ENCODE measurements at regions not wholly inside any gene's neighbourhood (a gene's known extent, or its start where the extent isn't known, plus 50 kb on each side); places are given as distances from the start of the nearest gene placed in this dataset.

DNA sequence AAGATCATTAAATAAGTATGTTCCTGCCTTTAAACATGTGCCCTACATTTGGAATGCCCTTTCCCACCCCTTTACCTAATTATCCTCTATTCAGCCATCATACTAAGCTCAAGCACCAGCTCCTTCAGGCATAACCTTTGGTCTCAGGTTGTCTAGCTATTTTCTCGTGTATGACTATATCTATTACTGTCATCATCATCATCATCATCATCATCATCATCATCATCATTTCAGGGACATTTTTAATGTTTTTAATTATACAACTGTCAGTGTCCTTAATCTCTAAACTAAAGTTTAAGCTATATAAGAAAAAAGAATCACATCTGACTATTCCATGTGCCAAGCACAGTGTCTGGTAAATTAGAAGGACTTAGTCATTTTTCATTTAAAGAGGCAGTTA, 214.6 kb upstream of the CTSO start:
- DNase-seq (ENCODE audit: low read depth, low spot score): no peak
- ChIA-PET CTCF (interaction anchor here (0.6 to 5.3 kb wide), 15 partner anchors 11 to 977 kb away, joined by 3 to 55 read pairs (median 4); no protein-coding TSS in a partner anchor), POLR2A (interaction anchor here (1.4 kb wide), 1 partner anchor 308 kb away, joined by 4 read pairs; no protein-coding TSS in a partner anchor)
- TF ChIP-seq, protein P1, sequence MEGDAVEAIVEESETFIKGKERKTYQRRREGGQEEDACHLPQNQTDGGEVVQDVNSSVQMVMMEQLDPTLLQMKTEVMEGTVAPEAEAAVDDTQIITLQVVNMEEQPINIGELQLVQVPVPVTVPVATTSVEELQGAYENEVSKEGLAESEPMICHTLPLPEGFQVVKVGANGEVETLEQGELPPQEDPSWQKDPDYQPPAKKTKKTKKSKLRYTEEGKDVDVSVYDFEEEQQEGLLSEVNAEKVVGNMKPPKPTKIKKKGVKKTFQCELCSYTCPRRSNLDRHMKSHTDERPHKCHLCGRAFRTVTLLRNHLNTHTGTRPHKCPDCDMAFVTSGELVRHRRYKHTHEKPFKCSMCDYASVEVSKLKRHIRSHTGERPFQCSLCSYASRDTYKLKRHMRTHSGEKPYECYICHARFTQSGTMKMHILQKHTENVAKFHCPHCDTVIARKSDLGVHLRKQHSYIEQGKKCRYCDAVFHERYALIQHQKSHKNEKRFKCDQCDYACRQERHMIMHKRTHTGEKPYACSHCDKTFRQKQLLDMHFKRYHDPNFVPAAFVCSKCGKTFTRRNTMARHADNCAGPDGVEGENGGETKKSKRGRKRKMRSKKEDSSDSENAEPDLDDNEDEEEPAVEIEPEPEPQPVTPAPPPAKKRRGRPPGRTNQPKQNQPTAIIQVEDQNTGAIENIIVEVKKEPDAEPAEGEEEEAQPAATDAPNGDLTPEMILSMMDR (IDR thresholded peaks at IDR 0.05; ENCODE audit: insufficient read depth, low read length, missing control alignments): no peak
- no peak overlapping the region for H3K4me3 ChIP-seq (ENCODE audit: low read depth, low read length)

DNA sequence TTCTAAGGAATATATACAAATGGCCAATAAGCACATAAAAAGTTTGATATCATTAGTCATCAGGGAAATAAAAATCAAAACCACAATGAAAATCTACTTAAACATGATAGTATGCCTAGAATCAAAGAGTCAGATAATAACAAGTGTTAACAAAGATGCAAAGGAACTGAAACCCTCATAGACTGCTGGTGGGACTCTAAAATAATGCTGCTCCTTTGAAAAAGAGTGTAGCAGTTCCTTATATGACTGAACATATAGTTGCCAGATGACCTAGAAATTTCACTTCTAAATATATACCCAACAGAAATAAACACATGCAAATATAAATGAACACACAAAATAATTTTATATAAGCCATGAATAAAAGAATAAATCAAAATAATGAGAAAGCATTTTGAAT, 205.1 kb upstream of the CTSO start:
- no peak overlapping the region for H3K4me3 ChIP-seq (ENCODE audit: low read depth, low read length)
- no peak for DNase-seq (ENCODE audit: low read depth, low spot score)
- ChIA-PET POLR2A (no interaction called here), CTCF (no interaction called here)
- TF ChIP-seq, protein P1 (IDR thresholded peaks at IDR 0.05; ENCODE audit: insufficient read depth, low read length, missing control alignments): no peak

DNA sequence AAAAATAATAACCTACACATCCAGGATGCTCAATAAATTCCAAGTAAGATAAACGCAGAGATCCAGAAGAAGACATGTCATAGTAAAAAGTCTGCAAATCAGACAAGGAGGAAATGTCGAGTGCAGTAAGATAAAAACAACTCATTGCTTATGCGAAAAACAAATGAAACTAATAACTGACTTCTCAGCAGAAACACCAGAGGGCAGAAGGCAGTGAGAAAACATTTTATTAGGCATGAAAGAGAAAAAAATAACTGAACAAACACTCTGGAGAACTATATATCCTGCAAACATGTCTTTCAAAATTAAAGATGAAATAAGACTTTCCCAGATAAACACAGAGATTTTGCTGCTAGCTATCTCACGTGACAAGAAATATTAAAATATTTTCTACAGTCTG, 201.3 kb upstream of the CTSO start:
- TF ChIP-seq, protein P1 (IDR thresholded peaks at IDR 0.05; ENCODE audit: insufficient read depth, low read length, missing control alignments): no peak
- POLR2A ChIA-PET: no interaction called here
- CTCF ChIA-PET: interaction anchor here (2.6 kb wide), 1 partner anchor 14 kb away, joined by 7 read pairs; no protein-coding TSS in a partner anchor

DNA sequence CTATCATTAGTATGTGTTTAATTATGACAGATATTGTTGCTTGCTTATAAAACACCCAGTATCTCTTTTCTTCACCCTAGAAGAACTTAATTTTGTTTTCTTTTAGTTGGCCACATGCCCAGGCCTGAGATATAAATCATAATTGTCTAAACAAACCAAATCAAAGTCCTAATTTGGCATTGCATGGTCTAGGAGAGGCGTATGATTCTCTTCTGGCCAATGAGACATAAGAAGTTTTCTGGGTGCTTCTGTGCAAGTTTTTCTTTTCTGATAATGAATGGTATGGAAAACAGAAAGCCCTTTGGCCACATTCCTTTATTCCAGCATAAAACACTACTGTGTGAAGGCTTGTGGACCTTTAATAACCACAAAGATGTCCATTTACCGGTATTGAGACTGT, 192.9 kb upstream of the CTSO start:
- POLR2A ChIA-PET: no interaction called here
- DNase-seq (ENCODE audit: low read depth, low spot score): no peak
- TF ChIP-seq, protein P1 (IDR thresholded peaks at IDR 0.05; ENCODE audit: insufficient read depth, low read length, missing control alignments): no peak
- no peak overlapping the region for H3K4me3 ChIP-seq (ENCODE audit: low read depth, low read length)
- CTCF ChIA-PET: no interaction called here

More for the DNA sequence above, 201.3 kb upstream of the CTSO start:
- no peak overlapping the region for H3K4me3 ChIP-seq (ENCODE audit: low read depth, low read length)
- DNase-seq (ENCODE audit: low read depth, low spot score): no peak

DNA sequence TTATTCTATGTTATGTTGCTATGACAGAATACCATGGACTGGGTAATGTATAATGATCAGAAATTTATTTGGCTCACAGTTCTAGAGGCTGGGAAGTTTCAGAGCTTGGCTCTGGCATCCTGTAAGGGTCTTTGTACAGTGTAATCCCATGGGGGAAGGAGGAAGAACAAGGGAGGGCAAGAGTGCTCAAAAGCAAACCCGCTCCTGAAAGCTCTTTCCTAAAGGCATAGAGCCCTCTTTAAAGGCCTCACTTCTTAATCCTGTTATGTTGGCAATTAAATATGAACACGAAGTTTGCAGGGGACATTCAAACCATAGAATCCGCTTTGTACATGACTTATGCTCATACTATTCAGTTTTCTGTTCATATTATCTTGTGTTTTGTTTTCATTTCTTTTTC, 191.3 kb upstream of the CTSO start:
- TF ChIP-seq, protein P1 (IDR thresholded peaks at IDR 0.05; ENCODE audit: insufficient read depth, low read length, missing control alignments): no peak
- no peak for DNase-seq (ENCODE audit: low read depth, low spot score)
- POLR2A ChIA-PET: no interaction called here
- CTCF ChIA-PET: no interaction called here
- H3K4me3 ChIP-seq (ENCODE audit: low read depth, low read length): no peak overlapping the region

DNA sequence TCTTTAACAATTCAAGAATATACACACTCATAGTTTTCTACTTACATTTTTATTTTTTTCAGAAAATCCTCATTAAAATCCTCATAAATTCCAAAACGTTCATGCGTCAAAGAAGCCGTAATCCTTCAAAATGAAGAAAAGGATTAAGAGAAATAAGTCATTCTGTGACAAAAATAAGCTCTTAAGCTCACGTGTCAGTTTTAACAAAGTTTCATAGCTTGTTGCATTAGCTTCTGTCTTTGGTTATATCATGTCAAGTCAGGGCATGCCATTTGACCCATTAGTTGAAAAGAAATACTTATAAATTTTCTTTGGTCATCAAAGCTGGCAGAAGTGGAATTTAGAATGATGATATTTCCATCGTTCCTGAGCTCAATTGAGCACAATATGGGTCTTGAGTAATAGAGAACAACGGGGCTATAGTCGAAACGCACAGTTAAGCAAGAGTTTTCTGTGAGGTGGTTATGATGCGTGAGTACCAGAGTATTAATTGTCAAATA, 185.2 kb upstream of the CTSO start:
- no peak overlapping the region for H3K4me3 ChIP-seq (ENCODE audit: low read depth, low read length)
- TF ChIP-seq, protein P1 (IDR thresholded peaks at IDR 0.05; ENCODE audit: insufficient read depth, low read length, missing control alignments): no peak
- ChIA-PET CTCF (interaction anchor here (0.7 to 1.4 kb wide), 2 partner anchors 11 to 17 kb away, joined by 3 read pairs; no protein-coding TSS in a partner anchor), POLR2A (no interaction called here)
- no peak for DNase-seq (ENCODE audit: low read depth, low spot score)

All from AG04449 (cell line).